Spleen (tissue), 11 donors: ENCODE measurements at regions not wholly inside any gene's neighbourhood (a gene's known extent, or its start where the extent isn't known, plus 50 kb on each side); places are given as distances from the start of the nearest gene placed in this dataset.
"Not testable (repeated sequence)": the region's sequence is repeated elsewhere in the genome, so short reads cannot be mapped to it uniquely, and the experiment has no call there.

Source experiments
- DNase-seq: peaks from one replicate; pipeline ENCODE4 v3.0.0-alpha.2; 2020
- H3K27ac ChIP-seq, 8 donors: fragments of 200-600 bp; sonication (generic) in 7 of 8; 1 replicate in 4 of 8; 2 replicates in 4 of 8; pipeline versions ENCODE4 v1.5.0 to v1.8.0; 2016 to 2021; ENCODE audit warnings: inconsistent platforms in 4 of 8, mild to moderate bottlenecking in 4 of 8, moderate library complexity in 1 of 8
- H3K27me3 ChIP-seq, 7 donors: fragments of 200-600 bp; sonication (generic) in 6 of 7; replicated peaks in 1 of 7; 1 replicate in 4 of 7; 2 replicates in 3 of 7; pipeline versions ENCODE4 v1.5.0 to v1.8.0; 2016 to 2021; ENCODE audit warnings: inconsistent platforms in 3 of 7, mild to moderate bottlenecking in 1 of 7
- H3K36me3 ChIP-seq, 6 donors: fragments of 200-600 bp; sonication (generic) in 5 of 6; 1 replicate in 4 of 6; 2 replicates in 2 of 6; pipeline versions ENCODE4 v1.5.0 to v1.8.0; 2016 to 2021; ENCODE audit warnings: inconsistent platforms in 2 of 6
- H3K4me1 ChIP-seq, 6 donors: fragments of 200-600 bp; sonication (generic) in 5 of 6; 1 replicate in 3 of 6; 2 replicates in 3 of 6; pipeline versions ENCODE4 v1.5.0 to v1.8.0; 2016 to 2021; ENCODE audit warnings: inconsistent platforms in 3 of 6
- H3K4me3 ChIP-seq, 8 donors: fragments of 200-600 bp; sonication (generic) in 7 of 8; 1 replicate in 4 of 8; 2 replicates in 4 of 8; pipeline versions ENCODE4 v1.5.0 to v1.8.0; 2016 to 2021; ENCODE audit warnings: inconsistent platforms in 4 of 8, mild to moderate bottlenecking in 4 of 8, moderate library complexity in 2 of 8
- H3K9me3 ChIP-seq, 8 donors: fragments of 200-600 bp; sonication (generic) in 7 of 8; 1 replicate in 4 of 8; 2 replicates in 4 of 8; pipeline versions ENCODE4 v1.5.0 to v1.8.0; 2016 to 2021; ENCODE audit warnings: inconsistent platforms in 4 of 8
- CTCF ChIP-seq, 11 experiments: fragments of 200-600 bp in 7 of 11; fragments of 450-650 bp in 4 of 11; sonication (generic) in 4 of 11; IDR thresholded peaks in 8 of 11; conservative IDR thresholded peaks in 3 of 11; 1 replicate in 7 of 11; 2 replicates in 4 of 11; pipeline versions ENCODE4 v1.4.0 to v1.8.0; 2016 to 2021; ENCODE audit warnings: antibody characterized with exemption in 11 of 11, inconsistent platforms in 4 of 11, mild to moderate bottlenecking in 1 of 11
- POLR2A ChIP-seq, 3 donors: fragments of 450-650 bp; IDR thresholded peaks; one replicate each; pipeline ENCODE4 v1.5.1; 2017; ENCODE audit warnings: antibody characterized with exemption in 3 of 3, mild to moderate bottlenecking in 1 of 3
- POLR2AphosphoS5 ChIP-seq, 3 donors: sonication (generic); formaldehyde crosslinking; IDR thresholded peaks; one replicate each; pipeline ENCODE4 v1.5.1; 2017; ENCODE audit warnings: antibody characterized with exemption in 3 of 3
- WGBS, 5 donors: extraction: QIAGEN DNeasy Blood & Tissue Kit in 3 of 5; methylation state at CpG; one replicate each; pipeline versions ENCODE4 v1.1.5 to v1.1.7; 2013 to 2018; 5-methylcytosine and 5-hydroxymethylcytosine counted together
- intact Hi-C: fragments of 100-400 bp; cut with DNase I; formaldehyde crosslinking; loops from one replicate; pipeline ENCODE4 v1.15.0; 2023; ENCODE audit warnings: low total_unique reads
- donor health status: healthy with polysubstance abuse.
- donor health status: DM: no; HTN: no; CAD: no; lungs with moderate emphysema.
- donor health status: DM: no; HTN: no; CAD: no.
- donor health status: Bipolar disorder and iron deficiency.
- donor health status: healthy.
- donor health status: DM: no; HTN: no; CAD: no.
- donor health status: DM: yes; HTN: yes; CAD: no.

DNA sequence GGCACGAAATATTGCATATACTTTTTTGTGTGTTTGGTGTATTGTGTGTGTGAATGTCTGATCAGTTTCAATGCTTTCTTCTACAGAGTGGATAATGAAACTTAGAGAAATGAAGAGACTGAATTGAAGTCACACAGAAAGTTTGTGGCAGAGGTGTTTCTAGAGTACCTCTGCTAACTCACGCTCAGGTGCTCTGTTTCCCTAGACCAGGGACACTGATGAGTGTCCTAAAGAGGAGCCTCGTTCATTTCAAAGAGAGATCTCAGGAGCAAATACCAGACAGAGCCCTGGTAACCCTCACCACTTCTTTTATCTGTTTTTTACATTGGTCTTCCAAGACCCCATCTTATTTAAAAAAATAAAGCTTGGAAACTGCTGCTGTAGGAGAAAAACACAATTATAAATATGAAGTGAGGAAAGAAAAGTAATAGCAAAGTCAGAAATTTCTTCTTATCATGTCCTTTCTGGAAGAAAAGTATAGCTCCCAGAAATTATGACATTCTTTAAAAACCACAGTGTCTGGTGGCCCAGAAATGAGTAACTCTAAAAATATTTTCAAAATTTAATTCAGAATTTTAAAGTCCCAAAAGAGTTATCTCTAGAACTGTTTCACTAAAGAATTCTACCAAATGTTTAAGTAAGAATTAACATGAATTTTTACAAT lies 720.6 kb downstream of the RFPL4B start:
- Histone ChIP-seq H3K9me3 (no peaks in the 10 kb centered on the region), H3K27me3 (no peaks in the 10 kb centered on the region), H3K4me1 (peaks cover 0 to 5% (median 0%) of the 10 kb centered on the region in 6 donors), H3K27ac (no peak overlapping the region), H3K36me3 (no peaks in the 10 kb centered on the region), H3K4me3 (no peak overlapping the region)
- DNase-seq, result no peak
- WGBS, 5 donors, result 79 to 90% (median 84%) methylated on average over 3 of the region's 3 CpGs
- TF ChIP-seq POLR2AphosphoS5 (IDR thresholded peaks at IDR 0.05) (no peak), POLR2A (IDR thresholded peaks at IDR 0.05) (no peak), CTCF (IDR thresholded peaks at IDR 0.05 in 8 of 11, conservative IDR thresholded peaks at IDR 0.05 in 3 of 11) (no peak)
- intact Hi-C loops, result no loop called here

- Histone ChIP-seq H3K27me3 (no peaks in the 10 kb centered on the region), H3K27ac (no peak overlapping the region), H3K4me1 (peaks cover 0 to 5% (median 0%) of the 10 kb centered on the region in 6 donors), H3K9me3 (no peaks in the 10 kb centered on the region), H3K36me3 (no peaks in the 10 kb centered on the region), H3K4me3 (no peak overlapping the region)
- no peak for DNase-seq
- 67 to 84% (median 74%) methylated on average over 2 of the region's 2 CpGs for WGBS, 5 donors
- intact Hi-C loops, result no loop called here
- no peak for TF ChIP-seq POLR2AphosphoS5 (IDR thresholded peaks at IDR 0.05)
- TF ChIP-seq CTCF (IDR thresholded peaks at IDR 0.05 in 8 of 11, conservative IDR thresholded peaks at IDR 0.05 in 3 of 11), result no peak
- TF ChIP-seq POLR2A (IDR thresholded peaks at IDR 0.05), result no peak
Measured at GRCh38 chr6:113068570-113068969, 721.4 kb downstream of the RFPL4B start.

GRCh38 chr6:113070681-113071080 lies 723.6 kb downstream of the RFPL4B start:
- H3K36me3 ChIP-seq, DNase-seq, intact Hi-C loops, H3K27me3 ChIP-seq, H3K4me1 ChIP-seq, H3K9me3 ChIP-seq, H3K27ac ChIP-seq, H3K4me3 ChIP-seq: not testable (repeated sequence)
- WGBS, 5 donors, result 89 to 98% (median 91%) methylated on average over 3 of the region's 3 CpGs

- Histone ChIP-seq H3K36me3 (no peaks in the 10 kb centered on the region), H3K4me3 (no peak overlapping the region), H3K4me1 (no peaks in the 10 kb centered on the region), H3K27me3 (no peaks in the 10 kb centered on the region), H3K9me3 (no peaks in the 10 kb centered on the region), H3K27ac (no peak overlapping the region)
- TF ChIP-seq POLR2AphosphoS5 (IDR thresholded peaks at IDR 0.05), result no peak
- no peak for TF ChIP-seq POLR2A (IDR thresholded peaks at IDR 0.05)
- no peak for DNase-seq
- intact Hi-C loops, result no loop called here
- WGBS, 5 donors, result 49 to 76% (median 61%) methylated on average over 1 of the region's 1 CpG
Measured at GRCh38 chr6:113073611-113074191, 726.6 kb downstream of the RFPL4B start.

- H3K9me3 ChIP-seq, result no peaks in the 10 kb centered on the region
- H3K27ac ChIP-seq, result no peak overlapping the region
- H3K4me3 ChIP-seq, result no peak overlapping the region
- intact Hi-C loops, result no loop called here
- no peaks in the 10 kb centered on the region for H3K4me1 ChIP-seq
- no peaks in the 10 kb centered on the region for H3K27me3 ChIP-seq
- 76 to 92% (median 80%) methylated on average over 3 of the region's 3 CpGs for WGBS, 5 donors
- no peak for TF ChIP-seq POLR2AphosphoS5 (IDR thresholded peaks at IDR 0.05)
- no peak for TF ChIP-seq POLR2A (IDR thresholded peaks at IDR 0.05)
- no peak for TF ChIP-seq CTCF (IDR thresholded peaks at IDR 0.05 in 8 of 11, conservative IDR thresholded peaks at IDR 0.05 in 3 of 11)
- no peak for DNase-seq
- H3K36me3 ChIP-seq, result no peaks in the 10 kb centered on the region
Measured at GRCh38 chr6:113076116-113076515, 729.0 kb downstream of the RFPL4B start.
